Myocyte (in vitro differentiated cells): ENCODE measurements at regions not wholly inside any gene's neighbourhood (a gene's known extent, or its start where the extent isn't known, plus 50 kb on each side); places are given as distances from the start of the nearest gene placed in this dataset. TPM values are rescaled to one million over a fixed set of nuclear protein-coding genes. Genes with fewer than 3 reads are reported as not detected.

Source experiments
- microRNA counts: library from miRNA; unstranded; fragments of <30 nt; microRNA quantifications from one replicate; lab custom pipeline; 2016
- microRNA-seq: library from miRNA; unstranded; fragments of <30 nt; microRNA quantifications from one replicate; pipeline ENCODE4, GENCODE V29; 2016

MicroRNAs in the stretch of these regions (microRNA counts, 767-probe panel; counts per million panel counts)
- microRNA hsa-miR-650 (lab: Ali Mortazavi, UCI): not detected

Small RNA genes in the stretch of these regions (microRNA-seq; reads per million reads assigned to microRNA genes)
- not detected for gene MIR650
